ENCODE measurements at regions not wholly inside any gene's neighbourhood (a gene's known extent, or its start where the extent isn't known, plus 50 kb on each side); places are given as distances from the start of the nearest gene placed in this dataset.

GRCh38 chr18:46411867-46412690 lies 244.9 kb downstream of the LOXHD1 start:
- no peak for DNase-seq (ENCODE audit: low spot score)

- DNase-seq (ENCODE audit: low spot score) = no peak
Observed at GRCh38 chr18:46412916-46413315, 244.1 kb downstream of the LOXHD1 start.

GRCh38 chr18:46413684-46414083 lies 243.3 kb downstream of the LOXHD1 start:
- DNase-seq (ENCODE audit: low spot score) = no peak

- no peak for DNase-seq (ENCODE audit: low spot score)
Observed at GRCh38 chr18:46414863-46415262, 242.2 kb downstream of the LOXHD1 start.

GRCh38 chr18:46415532-46416252 lies 241.3 kb downstream of the LOXHD1 start:
- DNase-seq (ENCODE audit: low spot score) = no peak

- peak; percentile 87 for DNase-seq (ENCODE audit: low spot score)
Observed at GRCh38 chr18:46416706-46417638, 240.0 kb downstream of the LOXHD1 start.

- no peak for DNase-seq (ENCODE audit: low spot score)
Observed at GRCh38 chr18:46418663-46419260, 238.3 kb downstream of the LOXHD1 start.

GRCh38 chr18:46419391-46420141 lies 237.5 kb downstream of the LOXHD1 start:
- DNase-seq (ENCODE audit: low spot score) = no peak

- DNase-seq (ENCODE audit: low spot score) = no peak
Observed at GRCh38 chr18:46421973-46422551, 235.0 kb downstream of the LOXHD1 start.

GRCh38 chr18:46422552-46423055 lies 234.4 kb downstream of the LOXHD1 start:
- DNase-seq (ENCODE audit: low spot score) = no peak

- DNase-seq (ENCODE audit: low spot score) = no peak
Observed at GRCh38 chr18:46423226-46423805, 233.7 kb downstream of the LOXHD1 start.

GRCh38 chr18:46424898-46425297 lies 232.1 kb downstream of the LOXHD1 start:
- no peak for DNase-seq (ENCODE audit: low spot score)

GRCh38 chr18:46425511-46425910 lies 231.5 kb downstream of the LOXHD1 start:
- no peak for DNase-seq (ENCODE audit: low spot score)

- DNase-seq (ENCODE audit: low spot score) = no peak
Observed at GRCh38 chr18:46426021-46426678, 230.9 kb downstream of the LOXHD1 start.

GRCh38 chr18:46426679-46427047 lies 230.4 kb downstream of the LOXHD1 start:
- no peak for DNase-seq (ENCODE audit: low spot score)

All from NAMALWA (cell line).